GM18861 (cell line): ENCODE measurements at regions not wholly inside any gene's neighbourhood (a gene's known extent, or its start where the extent isn't known, plus 50 kb on each side); places are given as distances from the start of the nearest gene placed in this dataset.
A peak's percentile ranks its signal among the peaks of the same experiment; 100 is the strongest.
"Not testable (repeated sequence)": the region's sequence is repeated elsewhere in the genome, so short reads cannot be mapped to it uniquely, and the experiment has no call there.

Experiments used
- ATAC-seq: cut with Tn5 transposase; IDR thresholded peaks from one replicate; pipeline ENCODE4 v1.9.1; 2021; ENCODE audit not compliant: unreplicated experiment

- ATAC-seq, result no peak
Observed at GRCh38 chr6:130494729-130495128, 128.9 kb downstream of the TMEM200A start.

- ATAC-seq, result no peak
Observed at GRCh38 chr6:130500693-130501092, 134.9 kb downstream of the TMEM200A start.

GRCh38 chr6:130503146-130503545, 137.3 kb downstream of the TMEM200A start:
- no peak for ATAC-seq

GRCh38 chr6:130505808-130506598, 140.2 kb downstream of the TMEM200A start:
- no peak for ATAC-seq

GRCh38 chr6:130507005-130507665, 141.3 kb downstream of the TMEM200A start:
- ATAC-seq, result not testable (repeated sequence)

GRCh38 chr6:130507666-130508028, 141.8 kb downstream of the TMEM200A start:
- no peak for ATAC-seq

GRCh38 chr6:130513770-130514169, 148.0 kb downstream of the TMEM200A start:
- peak; percentile 39 for ATAC-seq

GRCh38 chr6:130514712-130515111, 148.9 kb downstream of the TMEM200A start:
- no peak for ATAC-seq

GRCh38 chr6:130515306-130515705, 149.5 kb downstream of the TMEM200A start:
- no peak for ATAC-seq

- no peak for ATAC-seq
Observed at GRCh38 chr6:130516604-130517003, 150.8 kb downstream of the TMEM200A start.

- ATAC-seq, result peak; percentile 91
Observed at GRCh38 chr6:130517444-130517931, 151.7 kb downstream of the TMEM200A start.

- no peak for ATAC-seq
Observed at GRCh38 chr6:130518588-130518987, 152.8 kb downstream of the TMEM200A start.

- ATAC-seq, result no peak
Observed at GRCh38 chr6:130520221-130520620, 154.4 kb downstream of the TMEM200A start.

GRCh38 chr6:130520801-130521200, 155.0 kb downstream of the TMEM200A start:
- no peak for ATAC-seq

- ATAC-seq, result no peak
Observed at GRCh38 chr6:130524552-130524951, 158.7 kb downstream of the TMEM200A start.

- ATAC-seq, result peak; percentile 51
Observed at GRCh38 chr6:130525408-130525807, 159.6 kb downstream of the TMEM200A start.

GRCh38 chr6:130526466-130526865, 160.6 kb downstream of the TMEM200A start:
- ATAC-seq, result no peak

- ATAC-seq, result no peak
Observed at GRCh38 chr6:130527173-130527572, 161.4 kb downstream of the TMEM200A start.

GRCh38 chr6:130529569-130530149, 163.8 kb downstream of the TMEM200A start:
- no peak for ATAC-seq

- no peak for ATAC-seq
Observed at GRCh38 chr6:130534627-130535026, 168.8 kb downstream of the TMEM200A start.

GRCh38 chr6:130535242-130535641, 169.4 kb downstream of the TMEM200A start:
- ATAC-seq, result no peak

- ATAC-seq, result no peak
Observed at GRCh38 chr6:130537447-130537846, 171.6 kb downstream of the TMEM200A start.
